ENCODE measurements at regions not wholly inside any gene's neighbourhood (a gene's known extent, or its start where the extent isn't known, plus 50 kb on each side); places are given as distances from the start of the nearest gene placed in this dataset.

DNA sequence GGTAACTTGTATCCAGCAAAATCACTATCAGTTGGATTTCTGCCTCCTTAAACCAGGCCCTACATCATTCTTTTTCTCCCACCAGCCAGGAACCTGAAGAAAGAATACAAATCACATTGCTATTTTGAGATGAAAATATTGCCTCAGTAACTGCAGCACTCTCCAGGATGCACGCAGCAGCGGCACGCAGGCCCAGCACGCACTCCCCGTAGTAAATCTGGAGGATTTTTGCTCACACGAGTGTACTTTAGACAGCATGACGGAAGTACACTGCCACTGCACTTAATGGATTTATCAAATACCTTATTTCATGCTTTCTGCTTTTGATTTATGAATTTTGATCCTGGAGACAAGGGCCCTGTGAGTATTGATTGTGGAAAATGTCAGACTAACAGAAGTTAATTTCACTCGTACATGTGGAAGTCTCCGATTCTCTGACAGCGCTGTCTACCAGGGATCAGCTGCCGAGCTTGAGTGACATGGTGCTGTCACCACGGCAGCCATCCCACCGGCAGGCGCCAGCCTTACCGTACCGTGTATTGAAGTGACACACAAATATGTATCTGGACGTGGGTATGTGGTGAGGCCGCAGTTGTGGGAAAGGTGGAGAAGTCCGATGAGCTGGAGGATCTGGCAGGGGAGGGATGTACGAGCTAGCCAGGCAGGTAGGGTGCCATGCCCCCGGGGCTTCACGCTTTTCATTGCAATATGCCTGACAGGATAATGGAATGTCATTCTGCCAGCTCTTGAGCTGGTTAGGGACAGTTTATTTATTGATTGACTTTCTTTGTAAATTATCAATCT is 863.7 kb downstream of the GALR1 start:
- Histone ChIP-seq H3K9me3 (ENCODE audit: low read depth, low read length, poor library complexity, severe bottlenecking) (peaks cover 27% of the 10 kb centered on the region), H3K27me3 (replicated peaks; ENCODE audit: insufficient read depth, low read depth, low read length, poor library complexity) (no peaks in the 10 kb centered on the region), H3K4me1 (ENCODE audit: insufficient read depth, low read length, poor library complexity, severe bottlenecking) (no peaks in the 10 kb centered on the region), H3K27ac (ENCODE audit: low read depth, low read length, poor library complexity, severe bottlenecking) (no peak overlapping the region), H3K36me3 (ENCODE audit: insufficient read depth, low read length, poor library complexity, severe bottlenecking) (no peaks in the 10 kb centered on the region), H3K4me3 (ENCODE audit: low read depth, low read length, poor library complexity, severe bottlenecking) (no peak overlapping the region)
- ChIA-PET POLR2A (ENCODE audit: low non-redundant PET) (no interaction called here), CTCF (no interaction called here)
- intact Hi-C loops (cut with micrococcal nuclease; ENCODE audit: unreplicated experiment), result no loop called here
- BruUV-seq (replicated peaks), result no TSS peak
- no peak for DNase-seq (ENCODE audit: low spot score)
- TF ChIP-seq, protein P1, sequence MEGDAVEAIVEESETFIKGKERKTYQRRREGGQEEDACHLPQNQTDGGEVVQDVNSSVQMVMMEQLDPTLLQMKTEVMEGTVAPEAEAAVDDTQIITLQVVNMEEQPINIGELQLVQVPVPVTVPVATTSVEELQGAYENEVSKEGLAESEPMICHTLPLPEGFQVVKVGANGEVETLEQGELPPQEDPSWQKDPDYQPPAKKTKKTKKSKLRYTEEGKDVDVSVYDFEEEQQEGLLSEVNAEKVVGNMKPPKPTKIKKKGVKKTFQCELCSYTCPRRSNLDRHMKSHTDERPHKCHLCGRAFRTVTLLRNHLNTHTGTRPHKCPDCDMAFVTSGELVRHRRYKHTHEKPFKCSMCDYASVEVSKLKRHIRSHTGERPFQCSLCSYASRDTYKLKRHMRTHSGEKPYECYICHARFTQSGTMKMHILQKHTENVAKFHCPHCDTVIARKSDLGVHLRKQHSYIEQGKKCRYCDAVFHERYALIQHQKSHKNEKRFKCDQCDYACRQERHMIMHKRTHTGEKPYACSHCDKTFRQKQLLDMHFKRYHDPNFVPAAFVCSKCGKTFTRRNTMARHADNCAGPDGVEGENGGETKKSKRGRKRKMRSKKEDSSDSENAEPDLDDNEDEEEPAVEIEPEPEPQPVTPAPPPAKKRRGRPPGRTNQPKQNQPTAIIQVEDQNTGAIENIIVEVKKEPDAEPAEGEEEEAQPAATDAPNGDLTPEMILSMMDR (conservative IDR thresholded peaks at IDR 0.05; ENCODE audit: low read depth, low read length), result no peak
- no peak for TF ChIP-seq EZH2 (IDR thresholded peaks at IDR 0.05; ENCODE audit: borderline replicate concordance, low read depth, low read length, poor library complexity, severe bottlenecking)

DNA sequence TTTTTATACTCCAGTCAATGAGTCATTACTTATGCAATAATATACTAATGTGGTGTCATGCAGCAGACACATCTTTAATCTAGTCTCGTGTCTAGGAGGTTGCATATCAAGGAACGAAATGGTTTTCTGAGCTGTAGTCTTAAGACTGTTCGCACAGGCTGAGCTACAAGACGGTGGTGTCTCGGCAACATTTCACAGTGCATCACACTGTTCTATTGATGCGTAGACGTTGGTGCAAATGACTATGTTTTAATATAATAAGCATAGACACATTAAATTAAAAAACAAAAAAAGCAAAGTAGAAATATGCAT is 864.2 kb downstream of the GALR1 start:
- Histone ChIP-seq H3K36me3 (ENCODE audit: insufficient read depth, low read length, poor library complexity, severe bottlenecking) (no peaks in the 10 kb centered on the region), H3K27me3 (replicated peaks; ENCODE audit: insufficient read depth, low read depth, low read length, poor library complexity) (no peaks in the 10 kb centered on the region), H3K9me3 (ENCODE audit: low read depth, low read length, poor library complexity, severe bottlenecking) (peaks cover 30% of the 10 kb centered on the region), H3K4me3 (ENCODE audit: low read depth, low read length, poor library complexity, severe bottlenecking) (no peak overlapping the region), H3K4me1 (ENCODE audit: insufficient read depth, low read length, poor library complexity, severe bottlenecking) (no peaks in the 10 kb centered on the region), H3K27ac (ENCODE audit: low read depth, low read length, poor library complexity, severe bottlenecking) (no peak overlapping the region)
- ChIA-PET CTCF (no interaction called here), POLR2A (ENCODE audit: low non-redundant PET) (no interaction called here)
- intact Hi-C loops (cut with micrococcal nuclease; ENCODE audit: unreplicated experiment), result no loop called here
- no TSS peak for BruUV-seq (replicated peaks)
- no peak for DNase-seq (ENCODE audit: low spot score)
- TF ChIP-seq, protein P1 (conservative IDR thresholded peaks at IDR 0.05; ENCODE audit: low read depth, low read length), result no peak
- TF ChIP-seq EZH2 (IDR thresholded peaks at IDR 0.05; ENCODE audit: borderline replicate concordance, low read depth, low read length, poor library complexity, severe bottlenecking), result no peak

DNA sequence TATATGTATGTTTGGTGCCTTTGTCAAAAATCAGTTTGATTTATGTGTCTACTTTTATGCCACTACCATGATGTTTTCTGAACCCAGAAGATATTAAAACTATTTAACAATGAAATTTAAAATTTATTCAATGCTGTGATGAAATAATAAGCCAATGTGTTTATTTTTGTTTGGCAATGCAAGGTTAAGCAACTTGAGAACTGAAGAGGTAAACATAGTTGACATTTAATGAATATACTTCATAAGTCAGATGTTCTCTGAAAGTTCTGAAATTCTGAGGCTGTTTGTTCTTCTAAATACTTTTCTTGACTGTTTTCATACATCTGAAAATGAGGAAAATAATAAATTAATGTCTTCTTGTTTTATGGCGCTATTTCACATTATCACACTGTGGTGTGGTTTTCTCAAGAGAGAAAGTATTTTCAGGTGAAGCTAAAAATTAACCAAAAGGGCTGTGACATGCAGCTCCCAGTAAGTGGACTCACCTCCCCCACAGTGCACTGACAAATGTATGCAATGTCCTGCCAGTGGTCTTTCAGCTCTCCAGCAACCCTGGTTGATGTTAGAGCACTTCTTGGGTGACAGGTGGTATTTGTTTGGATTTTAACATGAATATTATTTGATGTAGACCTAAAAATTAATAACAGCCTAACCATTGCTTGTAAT is 863.6 kb upstream of the SALL3 start:
- no peaks in the 10 kb centered on the region for H3K27me3 ChIP-seq (replicated peaks; ENCODE audit: insufficient read depth, low read depth, low read length, poor library complexity)
- intact Hi-C loops (cut with micrococcal nuclease; ENCODE audit: unreplicated experiment), result no loop called here
- TF ChIP-seq, protein P1 (conservative IDR thresholded peaks at IDR 0.05; ENCODE audit: low read depth, low read length), result no peak
- TF ChIP-seq EZH2 (IDR thresholded peaks at IDR 0.05; ENCODE audit: borderline replicate concordance, low read depth, low read length, poor library complexity, severe bottlenecking), result no peak
- no peak overlapping the region for H3K4me3 ChIP-seq (ENCODE audit: low read depth, low read length, poor library complexity, severe bottlenecking)
- no TSS peak for BruUV-seq (replicated peaks)
- H3K27ac ChIP-seq (ENCODE audit: low read depth, low read length, poor library complexity, severe bottlenecking), result no peak overlapping the region
- no peak for DNase-seq (ENCODE audit: low spot score)
- H3K4me1 ChIP-seq (ENCODE audit: insufficient read depth, low read length, poor library complexity, severe bottlenecking), result no peaks in the 10 kb centered on the region
- ChIA-PET CTCF (no interaction called here), POLR2A (ENCODE audit: low non-redundant PET) (no interaction called here)
- peaks cover 39% of the 10 kb centered on the region for H3K9me3 ChIP-seq (ENCODE audit: low read depth, low read length, poor library complexity, severe bottlenecking)
- no peaks in the 10 kb centered on the region for H3K36me3 ChIP-seq (ENCODE audit: insufficient read depth, low read length, poor library complexity, severe bottlenecking)
